ENCODE measurements at regions not wholly inside any gene's neighbourhood (a gene's known extent, or its start where the extent isn't known, plus 50 kb on each side); places are given as distances from the start of the nearest gene placed in this dataset.
"Not testable (repeated sequence)": the region's sequence is repeated elsewhere in the genome, so short reads cannot be mapped to it uniquely, and the experiment has no call there.

DNA sequence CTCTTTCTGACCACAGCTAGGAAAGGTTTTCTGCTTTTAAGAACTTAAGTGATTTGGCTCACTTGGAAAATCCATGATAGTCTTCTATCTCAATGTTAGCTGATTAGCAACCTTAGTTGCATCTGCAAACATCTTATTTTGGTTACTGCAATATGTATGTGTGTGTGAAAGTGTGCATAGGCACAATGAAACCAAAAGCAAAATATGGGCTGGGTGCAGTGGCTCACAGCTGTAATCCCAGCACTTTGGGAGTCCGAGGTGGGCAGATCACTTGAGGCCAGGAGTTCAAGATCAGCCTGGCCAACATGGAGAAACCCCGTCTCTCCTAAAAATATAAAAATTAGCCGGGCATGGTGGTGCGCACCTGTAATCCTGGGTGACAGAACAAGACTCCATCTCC is 246.9 kb upstream of the NCAM1 start:
- not testable (repeated sequence) for TF ChIP-seq CTCF, POLR2A (IDR thresholded peaks at IDR 0.05)
